Cardiac muscle cell (in vitro differentiated cells and primary cell): ENCODE measurements at regions not wholly inside any gene's neighbourhood (a gene's known extent, or its start where the extent isn't known, plus 50 kb on each side); places are given as distances from the start of the nearest gene placed in this dataset.
"Not testable (repeated sequence)": the region's sequence is repeated elsewhere in the genome, so short reads cannot be mapped to it uniquely, and the experiment has no call there.

Experiments
- DNase-seq, 2 donors: peaks; one replicate each; pipeline versions ENCODE4 v3.0.0 to v3.0.0-alpha.2; 2010 to 2017; ENCODE audit warnings: low read depth in 1 of 2, low spot score in 1 of 2
- H3K27ac ChIP-seq: fragments of 200-600 bp; sonication (generic); 2 replicates; pipeline ENCODE4 v1.5.1; 2016
- H3K27me3 ChIP-seq: fragments of 200-600 bp; sonication (generic); 2 replicates; pipeline ENCODE4 v1.6.0; 2016; ENCODE audit warnings: control low read depth
- H3K36me3 ChIP-seq: fragments of 200-600 bp; sonication (generic); 2 replicates; pipeline ENCODE4 v1.5.1; 2016; ENCODE audit warnings: control low read depth
- H3K4me1 ChIP-seq: fragments of 200-600 bp; sonication (generic); 2 replicates; pipeline ENCODE4 v1.8.1; 2017; ENCODE audit warnings: low read depth, mild to moderate bottlenecking, mixed run types
- H3K4me3 ChIP-seq: fragments of 200-600 bp; sonication (generic); 2 replicates; pipeline ENCODE4 v1.5.1; 2016; ENCODE audit warnings: mild to moderate bottlenecking
- H3K9me3 ChIP-seq: fragments of 200-600 bp; sonication (generic); 2 replicates; pipeline ENCODE4 v1.5.1; 2017; ENCODE audit warnings: low read depth, mild to moderate bottlenecking, control low read depth
- CTCF ChIP-seq: IDR thresholded peaks from 2 replicates; pipeline ENCODE4 v1.5.1; 2012; ENCODE audit warnings: low read depth, mild to moderate bottlenecking, low read length

DNA sequence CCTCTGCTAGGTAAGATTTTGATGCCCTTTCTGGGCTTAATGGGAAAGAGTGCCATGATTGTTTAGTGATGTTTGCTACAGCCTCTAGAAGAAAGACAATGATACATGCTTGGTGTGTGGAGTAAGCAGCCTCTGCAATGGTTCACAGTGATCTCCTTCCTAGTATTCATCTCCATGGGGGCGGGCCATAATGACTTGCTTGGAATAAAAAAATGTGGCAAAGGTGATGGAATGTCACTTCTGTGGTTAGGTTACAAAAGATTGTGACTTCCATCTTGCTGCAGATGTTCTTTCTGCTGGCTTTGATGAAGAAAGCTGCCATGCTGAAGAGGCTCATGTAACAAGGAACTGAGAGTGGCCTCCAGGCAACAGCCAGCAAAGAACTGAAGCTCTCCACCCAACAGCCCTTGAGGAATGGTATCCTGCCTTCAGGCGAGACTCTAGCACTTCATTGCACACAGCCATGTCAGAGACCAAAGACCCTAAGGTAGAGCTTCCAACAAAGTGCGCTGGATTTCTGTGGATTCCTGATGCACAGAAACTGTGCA is 139.1 kb upstream of the LRIG1 start:
- Histone ChIP-seq H3K4me1 (no peaks in the 10 kb centered on the region), H3K9me3 (no peaks in the 10 kb centered on the region), H3K36me3 (no peaks in the 10 kb centered on the region), H3K27me3 (no peaks in the 10 kb centered on the region), H3K4me3 (no peak overlapping the region), H3K27ac (no peak overlapping the region)
- no peak for DNase-seq
- TF ChIP-seq CTCF, result no peak

DNA sequence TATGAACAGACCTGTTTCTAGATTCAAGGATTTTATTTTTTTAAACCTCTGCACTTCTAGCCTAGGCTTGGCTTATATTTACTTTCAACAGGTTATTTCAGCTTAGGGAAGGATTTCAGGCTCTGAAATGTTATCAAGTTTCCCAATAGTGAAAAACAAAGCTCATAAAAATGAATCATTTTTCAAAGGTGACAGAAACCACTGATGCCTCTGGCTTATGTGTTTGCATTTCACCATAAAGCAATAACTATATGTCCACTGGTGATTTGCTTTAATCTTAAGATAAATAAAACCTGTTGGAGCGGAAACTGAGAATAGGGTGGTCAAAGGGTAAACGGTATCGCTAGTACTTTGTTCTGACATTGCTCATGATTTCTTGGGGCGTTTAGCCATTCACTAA is 141.2 kb upstream of the LRIG1 start:
- Histone ChIP-seq H3K27me3 (no peaks in the 10 kb centered on the region), H3K36me3 (no peaks in the 10 kb centered on the region), H3K4me1 (no peaks in the 10 kb centered on the region), H3K9me3 (no peaks in the 10 kb centered on the region), H3K27ac (no peak overlapping the region), H3K4me3 (no peak overlapping the region)
- no peak for DNase-seq
- no peak for TF ChIP-seq CTCF

- H3K4me3 ChIP-seq, result no peak overlapping the region
- TF ChIP-seq CTCF, result no peak
- DNase-seq, result no peak
- no peaks in the 10 kb centered on the region for H3K4me1 ChIP-seq
- no peak overlapping the region for H3K27ac ChIP-seq
- H3K36me3 ChIP-seq, result no peaks in the 10 kb centered on the region
- no peaks in the 10 kb centered on the region for H3K9me3 ChIP-seq
- H3K27me3 ChIP-seq, result no peaks in the 10 kb centered on the region
Measured at GRCh38 chr3:66642484-66642883, 141.7 kb upstream of the LRIG1 start.

DNA sequence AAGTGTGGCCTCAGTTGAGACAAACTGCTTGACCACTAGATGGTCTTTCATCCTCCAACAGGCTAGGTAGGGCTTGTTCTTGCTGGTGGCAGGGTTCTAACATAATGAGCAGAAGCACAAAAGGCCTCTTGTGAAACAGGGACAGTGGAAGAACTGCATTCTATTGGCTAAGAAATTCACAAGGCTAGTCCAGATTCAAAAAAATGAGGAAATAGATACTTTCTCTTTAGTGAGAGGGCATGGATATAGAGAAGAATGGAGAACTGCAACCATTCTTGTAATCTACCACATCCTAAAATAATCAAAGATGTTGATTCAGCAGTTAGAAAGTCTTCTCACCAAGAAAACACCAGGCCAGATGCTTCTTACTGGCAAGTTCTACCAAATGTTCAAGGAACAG is 143.7 kb upstream of the LRIG1 start:
- no peak for DNase-seq

GRCh38 chr3:66648975-66649374 is 148.2 kb upstream of the LRIG1 start:
- no peaks in the 10 kb centered on the region for H3K4me1 ChIP-seq
- TF ChIP-seq CTCF, result no peak

More for the DNA sequence above, 143.7 kb upstream of the LRIG1 start:
- Histone ChIP-seq H3K36me3 (no peaks in the 10 kb centered on the region), H3K4me1 (no peaks in the 10 kb centered on the region), H3K4me3 (no peak overlapping the region), H3K27ac (no peak overlapping the region), H3K9me3 (no peaks in the 10 kb centered on the region), H3K27me3 (no peaks in the 10 kb centered on the region)
- no peak for TF ChIP-seq CTCF

DNA sequence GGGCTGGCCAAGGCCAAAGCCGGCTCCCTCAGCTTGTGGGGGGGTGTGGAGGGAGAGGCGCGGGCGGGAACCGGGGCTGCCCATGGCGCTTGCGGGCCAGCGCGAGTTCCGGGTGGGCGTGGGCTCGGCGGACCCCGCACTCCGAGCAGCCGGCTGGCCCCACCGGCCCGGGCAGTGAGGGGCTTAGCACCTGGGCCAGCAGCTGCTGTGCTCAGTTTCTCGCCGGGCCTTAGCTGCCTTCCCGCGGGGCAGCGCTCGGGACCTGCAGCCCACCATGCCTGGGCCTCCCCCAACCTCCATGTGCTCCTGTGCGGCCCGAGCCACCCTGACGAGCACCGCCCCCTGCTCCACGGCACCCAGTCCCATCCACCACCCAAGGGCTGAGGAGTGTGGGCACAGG is 150.7 kb upstream of the LRIG1 start:
- not testable (repeated sequence) for H3K27ac ChIP-seq, H3K9me3 ChIP-seq, H3K4me3 ChIP-seq, H3K4me1 ChIP-seq, H3K36me3 ChIP-seq, H3K27me3 ChIP-seq, DNase-seq

More at GRCh38 chr3:66648975-66649374, 148.2 kb upstream of the LRIG1 start:
- Histone ChIP-seq H3K9me3 (no peaks in the 10 kb centered on the region), H3K36me3 (no peaks in the 10 kb centered on the region), H3K27ac (no peak overlapping the region), H3K27me3 (no peaks in the 10 kb centered on the region), H3K4me3 (no peak overlapping the region)
- DNase-seq, result no peak

DNA sequence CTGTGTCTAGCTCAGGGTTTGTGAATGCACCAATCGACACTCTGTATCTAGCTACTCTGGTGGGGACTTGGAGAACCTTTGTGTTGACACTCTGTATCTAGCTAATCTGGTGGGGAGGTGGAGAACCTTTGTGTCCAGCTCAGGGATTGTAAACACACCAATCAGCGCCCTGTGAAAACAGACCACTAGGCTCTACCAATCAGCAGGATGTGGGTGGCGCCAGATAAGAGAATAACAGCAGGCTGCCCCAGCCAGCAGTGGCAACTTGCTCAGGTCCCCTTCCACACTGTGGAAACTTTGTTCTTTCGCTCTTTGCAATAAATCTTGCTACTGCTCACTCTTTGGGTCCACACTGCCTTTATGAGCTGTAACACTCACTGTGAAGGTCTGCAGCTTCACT is 151.3 kb upstream of the LRIG1 start:
- H3K27me3 ChIP-seq, H3K27ac ChIP-seq, H3K9me3 ChIP-seq, H3K4me3 ChIP-seq, H3K36me3 ChIP-seq, DNase-seq, H3K4me1 ChIP-seq: not testable (repeated sequence)
